Glomerular endothelial cell (primary cell): ENCODE measurements at regions not wholly inside any gene's neighbourhood (a gene's known extent, or its start where the extent isn't known, plus 50 kb on each side); places are given as distances from the start of the nearest gene placed in this dataset.
"Not testable (repeated sequence)": the region's sequence is repeated elsewhere in the genome, so short reads cannot be mapped to it uniquely, and the experiment has no call there.

Source experiments
- DNase-seq: peaks from one replicate; pipeline ENCODE4 v3.0.0-alpha.2; 2011; ENCODE audit warnings: low read depth, low spot score; ENCODE audit errors: extremely low read depth

DNA sequence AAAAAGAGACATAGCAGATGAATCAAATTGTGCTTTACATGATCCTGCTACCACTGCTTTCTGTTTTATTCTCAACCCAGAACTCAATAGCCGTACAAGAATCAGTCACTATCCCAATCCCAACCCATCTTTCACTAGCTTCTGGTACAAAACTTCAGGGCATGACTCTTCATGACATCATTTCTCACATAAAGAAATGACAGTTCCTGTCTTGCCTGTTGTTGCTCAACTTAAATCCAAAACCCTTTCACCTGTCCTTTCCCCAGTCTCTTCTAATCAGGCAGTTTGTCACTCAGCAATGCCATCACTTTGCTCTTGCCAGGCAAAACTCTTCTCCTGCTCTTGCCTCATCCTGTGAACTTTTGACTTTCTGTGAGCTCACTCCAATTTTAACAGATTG is 962.8 kb downstream of the GALC start:
- DNase-seq: no peak

DNA sequence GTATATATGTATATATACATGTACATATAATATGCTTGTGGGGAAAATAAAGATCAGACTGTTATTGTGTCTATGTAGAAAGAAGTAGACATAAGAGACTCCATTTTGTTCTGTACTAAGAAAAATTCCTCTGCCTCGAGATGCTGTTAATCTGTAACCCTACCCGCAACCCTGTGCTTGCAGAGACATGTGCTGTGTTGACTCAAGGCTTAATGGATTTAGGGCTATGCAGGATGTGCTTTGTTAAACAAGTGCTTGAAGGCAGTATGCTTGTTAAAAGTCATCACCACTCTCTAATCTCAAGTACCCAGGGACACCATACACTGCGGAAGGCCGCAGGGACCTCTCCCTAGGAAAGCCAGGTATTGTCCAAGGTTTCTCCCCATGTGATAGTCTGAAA is 972.9 kb downstream of the GALC start:
- not testable (repeated sequence) for DNase-seq

DNA sequence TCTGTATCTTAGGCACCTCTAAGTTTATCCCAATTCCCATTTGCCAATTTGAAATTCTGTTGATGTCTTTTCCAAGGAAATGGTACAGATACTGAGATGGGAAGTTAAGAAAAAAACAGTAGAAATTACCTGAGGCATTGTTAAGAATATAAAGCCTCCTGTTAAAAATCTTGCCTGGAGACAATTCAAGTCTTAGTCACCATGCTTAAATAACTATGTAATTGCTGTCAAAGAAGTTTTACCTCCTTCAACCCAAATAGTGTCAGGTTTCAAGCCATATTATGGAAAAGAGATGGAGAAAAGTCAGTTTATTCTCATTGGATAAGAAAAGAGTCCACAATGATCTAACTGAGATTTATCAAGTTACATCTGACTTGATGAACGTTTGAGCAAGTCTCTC is 974.7 kb downstream of the GALC start:
- DNase-seq: no peak

DNA sequence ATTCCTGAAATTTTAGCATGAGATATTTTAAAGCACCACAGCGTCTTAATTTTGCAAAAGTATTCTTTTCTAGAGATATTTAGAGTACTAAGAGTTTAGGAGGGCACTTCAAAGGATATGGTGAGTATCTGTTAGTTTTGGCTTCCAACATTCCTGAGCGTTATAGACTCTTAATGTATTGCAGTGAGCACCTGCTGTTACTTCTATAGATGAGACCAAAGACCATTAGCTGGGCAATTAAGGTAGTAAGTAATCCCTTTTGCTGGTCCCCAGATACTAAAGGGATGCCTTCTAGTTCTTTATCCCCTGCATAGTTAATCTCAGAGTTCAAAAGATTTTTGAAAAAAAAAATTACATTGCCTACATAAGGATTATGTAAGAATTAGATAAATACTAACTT is 975.6 kb downstream of the GALC start:
- DNase-seq: no peak

DNA sequence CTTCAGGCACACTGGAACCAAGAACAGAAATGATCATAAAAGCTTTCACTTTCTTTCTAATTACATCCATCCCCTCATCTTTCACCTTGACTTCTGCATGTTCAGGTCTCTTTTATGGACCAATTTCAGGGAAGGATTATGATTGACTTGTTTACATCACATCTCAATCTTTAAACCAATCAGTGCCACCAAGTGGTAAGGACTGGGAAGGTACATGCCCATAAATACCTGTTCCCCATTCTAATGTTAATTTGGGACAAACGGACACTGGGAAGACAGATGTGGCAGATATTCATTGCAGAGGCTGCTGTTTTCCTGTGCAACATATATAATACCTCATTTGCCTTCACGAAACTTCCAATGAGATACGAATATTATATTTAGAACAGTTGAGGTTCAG is 978.1 kb downstream of the GALC start:
- DNase-seq: no peak

GRCh38 chr14:87013583-87013982 is 979.4 kb downstream of the GALC start:
- DNase-seq: no peak

DNA sequence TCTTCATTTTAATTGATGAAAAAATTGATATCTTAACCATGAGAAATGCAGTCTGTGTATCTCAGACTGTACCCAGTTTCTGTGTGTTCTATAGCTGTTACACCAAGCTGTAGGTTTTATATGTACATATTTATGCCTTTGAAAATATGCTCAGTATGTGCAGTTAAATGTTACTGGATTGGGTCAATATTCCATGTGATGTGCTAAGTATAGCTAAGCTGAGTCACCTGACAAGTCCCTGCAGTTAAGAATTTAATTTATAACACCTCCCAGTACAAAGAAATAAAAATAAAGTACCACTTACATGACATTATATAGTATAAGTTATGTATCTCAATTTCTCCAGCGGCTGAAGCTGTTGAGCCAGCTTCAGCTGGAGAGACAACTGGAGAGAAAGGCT is 984.0 kb downstream of the GALC start:
- DNase-seq: no peak

DNA sequence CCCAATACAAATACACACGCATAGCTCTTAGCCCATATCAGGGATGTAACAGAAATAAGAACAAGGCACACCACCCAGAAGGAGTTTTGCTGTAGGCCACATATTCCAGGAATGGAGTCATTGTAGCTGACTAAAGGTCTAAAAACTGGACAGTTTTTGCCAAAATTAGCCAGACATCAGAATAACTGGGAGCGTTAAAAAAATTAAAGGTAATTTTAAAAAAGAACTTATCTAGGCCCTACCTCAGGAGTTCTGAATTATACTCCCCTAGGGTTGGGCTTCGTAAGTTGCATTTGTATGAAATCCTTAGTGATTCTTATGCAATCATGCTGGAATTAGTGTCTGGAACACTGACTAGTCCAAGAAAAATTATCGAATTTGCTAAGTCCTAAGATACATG is 987.7 kb downstream of the GALC start:
- DNase-seq: no peak

DNA sequence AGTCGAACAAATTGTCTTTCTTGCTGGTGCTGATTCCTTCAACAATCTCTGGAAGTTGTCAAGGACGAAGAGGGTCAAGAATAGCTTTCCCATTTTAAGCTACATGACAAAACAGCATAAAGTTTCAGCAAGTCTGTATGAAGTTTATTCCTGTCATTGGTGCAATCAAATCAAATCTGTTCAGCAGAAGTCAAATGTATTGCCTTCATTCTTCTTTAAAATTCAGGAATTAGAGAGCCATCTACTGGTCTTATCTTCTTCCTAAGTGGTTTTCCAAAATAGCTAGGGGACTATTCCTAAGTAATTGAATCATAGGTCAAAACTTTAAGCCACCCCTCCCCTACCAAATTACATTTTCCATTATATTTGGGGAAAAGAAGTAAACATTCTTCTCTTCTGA is 990.2 kb downstream of the GALC start:
- DNase-seq: no peak

DNA sequence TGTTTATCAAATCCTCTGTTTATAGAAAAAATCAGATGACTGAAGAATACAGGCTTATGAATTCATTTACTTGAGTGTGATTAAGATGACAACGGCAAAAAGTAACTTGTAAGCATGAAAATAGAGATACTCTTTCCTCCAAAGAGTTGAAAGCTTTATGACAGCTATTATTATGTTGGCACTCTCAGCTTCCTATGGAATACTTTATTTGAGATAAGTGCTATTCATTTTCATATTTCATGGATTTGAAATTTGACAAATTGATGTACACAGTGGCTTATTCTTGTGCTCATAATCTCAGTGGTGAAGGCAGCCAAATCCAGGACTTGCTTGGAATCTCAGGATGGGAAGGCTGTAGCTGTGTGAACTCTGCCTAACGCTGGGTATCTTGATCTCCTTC is 991.6 kb downstream of the GALC start:
- no peak for DNase-seq

GRCh38 chr14:87000081-87000480 is 992.9 kb downstream of the GALC start:
- DNase-seq: no peak

DNA sequence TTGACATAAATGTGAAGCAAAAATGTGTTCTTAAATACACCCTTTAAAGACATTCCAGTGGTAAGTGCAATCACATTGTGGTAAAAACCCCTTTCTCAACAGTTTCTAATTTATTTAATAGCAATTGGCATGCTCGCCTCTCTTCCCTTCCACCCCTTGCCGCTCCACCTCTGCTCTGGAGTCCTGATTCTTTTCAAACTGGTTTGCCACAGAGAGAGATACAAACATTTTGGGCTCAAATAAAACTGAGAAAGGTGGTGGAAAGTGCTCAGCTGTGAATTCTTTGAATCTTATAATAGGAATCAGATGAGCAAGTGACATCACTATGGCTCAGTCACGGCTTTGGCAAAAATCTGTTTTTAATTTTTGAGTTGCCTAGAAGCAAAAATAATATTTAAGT is 993.9 kb downstream of the GALC start:
- no peak for DNase-seq

DNA sequence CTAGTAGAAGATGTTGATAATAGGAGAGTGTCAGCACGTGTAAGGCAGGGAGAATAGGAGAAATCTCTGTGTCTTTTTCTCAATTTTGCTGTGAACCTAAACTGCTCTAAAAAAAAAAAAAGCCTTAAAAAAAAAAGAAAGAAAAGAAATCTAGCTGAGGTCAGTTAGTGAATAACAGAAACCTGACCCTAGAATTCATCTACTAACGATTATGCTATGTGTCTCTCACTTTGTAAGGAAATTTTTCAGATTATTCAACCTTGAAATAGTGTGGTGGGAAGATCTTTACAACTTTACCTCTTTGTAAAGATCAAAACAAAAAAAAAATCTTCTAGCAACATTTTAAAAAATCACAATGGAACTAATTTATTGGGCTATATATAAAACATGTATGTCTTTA is 995.7 kb downstream of the GALC start:
- DNase-seq: no peak

- no peak for DNase-seq
Measured at GRCh38 chr14:86990396-86990795, 1002.6 kb downstream of the GALC start.

DNA sequence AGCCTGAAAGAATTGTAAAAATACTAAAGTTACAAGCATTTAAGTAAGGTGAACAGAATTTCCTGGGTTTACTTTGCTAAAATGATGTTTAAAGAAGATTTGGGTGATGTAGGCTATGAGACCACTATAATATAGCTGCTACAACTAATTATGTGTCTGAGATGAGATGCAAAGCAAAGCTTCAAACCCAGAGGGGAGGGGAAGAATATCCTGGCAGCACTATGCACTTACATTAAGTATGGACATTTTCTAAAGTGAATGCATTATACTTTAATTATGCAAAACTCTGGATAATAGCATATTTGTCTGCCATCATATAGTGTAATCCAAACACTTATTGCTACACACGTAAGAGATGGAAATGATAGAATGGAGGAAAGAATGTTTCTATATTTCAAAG is 1003.7 kb downstream of the GALC start:
- no peak for DNase-seq

- no peak for DNase-seq
Measured at GRCh38 chr14:86987966-86988365, 1005.0 kb downstream of the GALC start.

DNA sequence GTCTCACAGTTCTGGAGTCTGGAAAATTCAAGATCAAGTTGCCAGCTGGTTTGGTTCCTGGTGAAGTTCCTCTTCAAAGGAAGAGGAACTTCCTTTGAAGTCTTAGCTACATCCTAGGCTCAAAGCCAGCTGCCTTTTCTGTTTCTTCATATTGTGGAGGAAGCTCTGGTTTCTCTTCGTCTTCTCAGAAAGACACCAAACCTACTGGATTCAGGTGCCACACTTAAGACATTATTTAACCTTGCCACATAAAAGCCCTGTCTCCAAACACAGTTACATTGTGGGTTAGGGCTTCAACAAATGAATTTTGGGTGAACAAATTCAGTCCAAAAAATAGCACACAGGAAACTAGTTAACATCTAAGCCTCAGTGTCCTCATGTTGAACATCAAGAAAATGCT is 1019.8 kb downstream of the GALC start:
- no peak for DNase-seq

- DNase-seq: no peak
Measured at GRCh38 chr14:86971292-86971691, 1021.7 kb downstream of the GALC start.

GRCh38 chr14:86961106-86961716 is 1031.8 kb downstream of the GALC start:
- no peak for DNase-seq

- DNase-seq: no peak
Measured at GRCh38 chr14:86955771-86956354, 1037.1 kb downstream of the GALC start.

DNA sequence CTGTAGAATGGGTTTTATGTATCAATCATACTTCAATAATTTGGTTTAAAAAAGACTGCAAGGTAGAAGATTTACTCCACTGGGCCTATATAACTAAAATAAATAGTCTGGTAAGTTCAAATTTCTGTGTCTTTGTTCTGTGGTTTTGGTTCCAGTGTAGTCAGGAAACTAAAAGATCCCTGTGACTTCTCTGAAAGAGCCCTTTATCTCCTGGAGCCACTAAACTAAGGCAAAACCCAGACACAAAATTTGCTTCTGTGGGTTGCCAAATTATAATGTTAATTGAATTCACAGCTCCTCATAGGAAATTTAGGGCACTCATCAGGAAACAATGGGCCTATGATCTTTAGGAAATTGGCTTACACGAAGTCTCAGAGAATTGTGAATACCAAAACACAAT is 1038.4 kb downstream of the GALC start:
- no peak for DNase-seq

DNA sequence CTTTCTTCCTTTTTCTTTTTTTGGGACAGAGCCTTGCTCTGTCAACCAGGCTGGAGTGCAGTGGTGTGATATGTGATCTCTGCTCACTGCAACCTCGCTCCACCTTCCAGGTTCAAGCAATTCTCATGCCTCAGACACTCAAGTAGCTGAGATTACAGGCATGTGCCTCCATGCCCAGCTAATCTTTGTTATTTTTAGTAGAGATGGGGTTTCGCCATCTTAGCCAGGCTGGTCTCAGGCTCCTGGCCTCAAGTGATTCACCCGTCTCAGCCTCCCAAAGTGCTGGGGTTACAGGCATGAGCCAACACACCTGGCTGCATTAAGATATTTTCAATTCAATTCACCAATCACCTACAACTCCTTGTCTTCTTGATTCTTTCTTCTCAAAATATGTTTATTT is 1046.5 kb downstream of the GALC start:
- no peak for DNase-seq

- no peak for DNase-seq
Measured at GRCh38 chr14:86944434-86944833, 1048.5 kb downstream of the GALC start.
